ENCODE measurements at regions not wholly inside any gene's neighbourhood (a gene's known extent, or its start where the extent isn't known, plus 50 kb on each side); places are given as distances from the start of the nearest gene placed in this dataset.

DNA sequence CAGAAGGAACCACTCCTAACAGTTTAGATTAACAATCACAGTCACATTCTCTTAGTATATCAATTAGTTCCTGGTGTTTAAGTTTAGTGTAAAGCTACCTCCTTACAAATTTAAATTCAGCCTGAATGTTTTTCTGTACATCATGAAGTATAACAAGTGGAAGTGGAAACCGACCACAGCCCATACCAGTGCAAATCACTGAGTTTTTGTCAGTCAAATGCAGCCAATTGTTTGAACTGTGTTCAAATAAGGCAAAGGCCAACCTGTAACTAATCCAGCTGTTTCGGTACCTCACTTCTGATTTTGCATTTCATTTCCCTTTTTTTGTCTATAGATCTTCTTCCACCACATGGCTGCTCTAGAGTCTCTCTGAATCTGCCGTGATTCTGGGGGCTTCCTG, 1215.3 kb downstream of the PCDH18 start:
- H3K27ac ChIP-seq = no peak overlapping the region
- no peaks in the 10 kb centered on the region for H3K4me1 ChIP-seq
- intact Hi-C loops (cut with DNase I) = no loop called here
- no peaks in the 10 kb centered on the region for H3K36me3 ChIP-seq
- TF ChIP-seq, protein P1, sequence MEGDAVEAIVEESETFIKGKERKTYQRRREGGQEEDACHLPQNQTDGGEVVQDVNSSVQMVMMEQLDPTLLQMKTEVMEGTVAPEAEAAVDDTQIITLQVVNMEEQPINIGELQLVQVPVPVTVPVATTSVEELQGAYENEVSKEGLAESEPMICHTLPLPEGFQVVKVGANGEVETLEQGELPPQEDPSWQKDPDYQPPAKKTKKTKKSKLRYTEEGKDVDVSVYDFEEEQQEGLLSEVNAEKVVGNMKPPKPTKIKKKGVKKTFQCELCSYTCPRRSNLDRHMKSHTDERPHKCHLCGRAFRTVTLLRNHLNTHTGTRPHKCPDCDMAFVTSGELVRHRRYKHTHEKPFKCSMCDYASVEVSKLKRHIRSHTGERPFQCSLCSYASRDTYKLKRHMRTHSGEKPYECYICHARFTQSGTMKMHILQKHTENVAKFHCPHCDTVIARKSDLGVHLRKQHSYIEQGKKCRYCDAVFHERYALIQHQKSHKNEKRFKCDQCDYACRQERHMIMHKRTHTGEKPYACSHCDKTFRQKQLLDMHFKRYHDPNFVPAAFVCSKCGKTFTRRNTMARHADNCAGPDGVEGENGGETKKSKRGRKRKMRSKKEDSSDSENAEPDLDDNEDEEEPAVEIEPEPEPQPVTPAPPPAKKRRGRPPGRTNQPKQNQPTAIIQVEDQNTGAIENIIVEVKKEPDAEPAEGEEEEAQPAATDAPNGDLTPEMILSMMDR (IDR thresholded peaks at IDR 0.05) = no peak
- DNase-seq = no peak
- no peak overlapping the region for H3K9ac ChIP-seq (ENCODE audit: low read depth in 2 of 2, low read length in 2 of 2)
- H3K27me3 ChIP-seq = no peaks in the 10 kb centered on the region
- H3K4me3 ChIP-seq = no peak overlapping the region
- H3K9me3 ChIP-seq = no peaks in the 10 kb centered on the region

DNA sequence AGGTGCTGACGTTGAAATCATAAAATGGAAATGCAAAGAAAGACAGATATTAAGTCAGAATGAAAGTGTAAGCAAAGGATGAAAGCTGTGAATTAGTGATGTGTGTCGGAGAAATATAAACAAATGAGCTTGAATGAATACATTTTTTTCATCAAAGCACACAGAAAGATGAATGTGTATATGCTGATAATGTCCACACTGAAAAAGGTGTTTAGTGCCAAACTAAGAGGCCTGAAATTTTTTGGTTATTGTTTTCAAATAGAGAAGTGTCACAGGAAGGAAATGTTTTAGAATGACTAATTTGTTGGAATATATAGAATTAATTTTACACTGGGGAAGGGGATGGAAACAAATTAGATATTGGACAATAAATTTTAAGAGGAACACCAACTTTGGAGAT, 1217.6 kb downstream of the PCDH18 start:
- H3K9me3 ChIP-seq = no peaks in the 10 kb centered on the region
- no peak overlapping the region for H3K4me3 ChIP-seq
- intact Hi-C loops (cut with DNase I) = no loop called here
- no peak overlapping the region for H3K9ac ChIP-seq (ENCODE audit: low read depth in 2 of 2, low read length in 2 of 2)
- H3K36me3 ChIP-seq = no peaks in the 10 kb centered on the region
- DNase-seq = no peak
- H3K27me3 ChIP-seq = no peaks in the 10 kb centered on the region
- TF ChIP-seq, protein P1 (IDR thresholded peaks at IDR 0.05) = no peak
- no peak overlapping the region for H3K27ac ChIP-seq
- H3K4me1 ChIP-seq = no peaks in the 10 kb centered on the region

DNA sequence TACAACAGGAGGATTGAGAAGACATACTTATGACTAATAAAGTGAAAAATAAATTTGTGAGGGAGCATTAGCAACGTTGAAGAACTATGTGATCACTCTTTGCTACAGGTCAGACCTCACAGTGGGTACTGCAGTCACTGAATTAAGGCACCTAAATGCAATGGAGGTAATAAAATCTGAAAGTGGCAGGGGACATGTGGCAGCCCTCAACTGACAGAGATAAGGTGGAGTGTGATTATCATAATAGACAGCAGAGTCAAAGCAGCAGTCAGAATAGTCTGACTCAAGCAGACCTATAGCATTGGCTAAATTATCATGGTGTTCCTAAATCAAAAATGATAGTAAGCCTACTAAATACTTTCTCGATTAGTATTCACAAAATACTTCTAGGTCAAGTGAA, 1220.5 kb downstream of the PCDH18 start:
- no peak overlapping the region for H3K4me3 ChIP-seq
- no peaks in the 10 kb centered on the region for H3K9me3 ChIP-seq
- no peak overlapping the region for H3K9ac ChIP-seq (ENCODE audit: low read depth in 2 of 2, low read length in 2 of 2)
- no peaks in the 10 kb centered on the region for H3K4me1 ChIP-seq
- H3K27ac ChIP-seq = no peak overlapping the region
- DNase-seq = no peak
- TF ChIP-seq, protein P1 (IDR thresholded peaks at IDR 0.05) = no peak
- H3K27me3 ChIP-seq = no peaks in the 10 kb centered on the region
- no peaks in the 10 kb centered on the region for H3K36me3 ChIP-seq
- intact Hi-C loops (cut with DNase I) = no loop called here

DNA sequence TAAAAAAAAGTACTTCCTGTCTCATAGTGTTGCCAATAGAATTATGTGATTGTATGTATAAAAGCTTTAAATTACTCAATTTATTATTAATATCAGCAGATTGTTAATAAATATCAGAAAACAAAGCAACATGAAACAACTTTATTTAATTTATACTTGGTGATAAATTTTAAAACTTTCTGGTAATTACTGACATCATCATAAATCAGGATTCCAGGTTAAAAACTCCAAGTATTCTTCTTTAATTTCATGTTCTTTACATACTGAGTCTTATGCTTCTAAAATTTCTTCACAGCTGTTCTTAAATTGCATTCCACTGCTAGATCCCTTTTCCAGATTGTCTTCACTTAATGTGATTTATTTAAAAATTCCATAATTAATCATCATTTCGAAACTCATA, 1224.5 kb downstream of the PCDH18 start:
- H3K4me3 ChIP-seq = no peak overlapping the region
- no peak overlapping the region for H3K27ac ChIP-seq
- TF ChIP-seq, protein P1 (IDR thresholded peaks at IDR 0.05) = no peak

DNA sequence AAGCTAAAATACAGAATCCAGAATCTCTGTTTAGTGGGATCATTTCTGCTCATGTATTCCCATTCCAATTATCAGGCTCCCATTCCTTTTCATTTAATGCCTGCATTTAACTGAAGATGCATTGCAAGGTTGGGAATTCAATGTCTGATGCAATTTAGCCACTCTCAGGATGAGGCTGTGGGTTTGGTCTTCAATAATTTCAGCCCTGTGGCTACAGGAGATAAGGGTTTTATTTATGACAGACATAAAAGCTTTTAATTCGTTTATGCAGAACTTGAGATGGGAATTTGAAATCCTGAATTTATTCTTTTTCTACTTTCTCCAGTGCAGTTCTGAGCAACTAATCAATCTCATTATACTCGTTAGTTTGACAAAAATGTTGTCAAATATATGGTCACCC, 1225.9 kb downstream of the PCDH18 start:
- no peaks in the 10 kb centered on the region for H3K9me3 ChIP-seq
- no peak overlapping the region for H3K27ac ChIP-seq
- H3K4me1 ChIP-seq = no peaks in the 10 kb centered on the region
- intact Hi-C loops (cut with DNase I) = no loop called here
- no peak for DNase-seq
- no peak overlapping the region for H3K9ac ChIP-seq (ENCODE audit: low read depth in 2 of 2, low read length in 2 of 2)
- TF ChIP-seq, protein P1 (IDR thresholded peaks at IDR 0.05) = no peak
- no peaks in the 10 kb centered on the region for H3K27me3 ChIP-seq
- no peak overlapping the region for H3K4me3 ChIP-seq
- no peaks in the 10 kb centered on the region for H3K36me3 ChIP-seq

More for the DNA sequence above, 1224.5 kb downstream of the PCDH18 start:
- Histone ChIP-seq H3K27me3 (no peaks in the 10 kb centered on the region), H3K36me3 (no peaks in the 10 kb centered on the region), H3K4me1 (no peaks in the 10 kb centered on the region), H3K9me3 (no peaks in the 10 kb centered on the region), H3K9ac (ENCODE audit: low read depth in 2 of 2, low read length in 2 of 2) (no peak overlapping the region)
- intact Hi-C loops (cut with DNase I) = no loop called here
- no peak for DNase-seq

DNA sequence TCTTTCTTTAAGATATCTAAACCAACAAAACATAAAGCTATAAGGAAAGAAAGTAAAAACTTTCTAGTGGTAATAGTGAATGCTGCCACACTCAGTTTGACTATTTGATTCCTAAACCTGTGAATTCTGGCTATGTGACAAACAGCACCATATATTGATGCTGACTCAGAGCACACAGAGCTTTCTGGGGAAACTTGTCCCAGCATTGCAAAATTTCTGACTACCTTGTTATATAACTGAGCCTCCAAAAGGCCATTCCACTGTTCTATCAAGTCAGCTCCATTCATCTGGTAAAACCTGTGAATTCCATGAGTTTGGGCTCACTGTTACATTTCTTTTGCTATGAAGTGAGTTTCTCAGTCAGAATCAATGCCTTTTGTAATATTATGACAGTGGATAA, 1229.7 kb downstream of the PCDH18 start:
- TF ChIP-seq, protein P1 (IDR thresholded peaks at IDR 0.05) = no peak
- Histone ChIP-seq H3K4me1 (no peaks in the 10 kb centered on the region), H3K27ac (no peak overlapping the region), H3K9me3 (no peaks in the 10 kb centered on the region), H3K27me3 (no peaks in the 10 kb centered on the region), H3K36me3 (no peaks in the 10 kb centered on the region), H3K9ac (ENCODE audit: low read depth in 2 of 2, low read length in 2 of 2) (no peak overlapping the region), H3K4me3 (no peak overlapping the region)
- DNase-seq = no peak
- intact Hi-C loops (cut with DNase I) = no loop called here

Data from colonic mucosa (tissue), 4 donors.